GM12892 (cell line): ENCODE measurements at regions not wholly inside any gene's neighbourhood (a gene's known extent, or its start where the extent isn't known, plus 50 kb on each side); places are given as distances from the start of the nearest gene placed in this dataset.

Source experiments
- POLR2A ChIP-seq: IDR thresholded peaks from 2 replicates; pipeline ENCODE4 v1.6.1; 2011; ENCODE audit warnings: low read depth, low read length, control low read depth
- POLR2AphosphoS5 ChIP-seq: IDR thresholded peaks from 2 replicates; pipeline ENCODE4 v1.6.1; 2011; ENCODE audit warnings: low read depth, low read length, control low read depth
- TAF1 ChIP-seq: IDR thresholded peaks from 2 replicates; pipeline ENCODE4 v1.6.1; 2011; ENCODE audit warnings: low read depth, mild to moderate bottlenecking, control low read depth, low read length, borderline replicate concordance

DNA sequence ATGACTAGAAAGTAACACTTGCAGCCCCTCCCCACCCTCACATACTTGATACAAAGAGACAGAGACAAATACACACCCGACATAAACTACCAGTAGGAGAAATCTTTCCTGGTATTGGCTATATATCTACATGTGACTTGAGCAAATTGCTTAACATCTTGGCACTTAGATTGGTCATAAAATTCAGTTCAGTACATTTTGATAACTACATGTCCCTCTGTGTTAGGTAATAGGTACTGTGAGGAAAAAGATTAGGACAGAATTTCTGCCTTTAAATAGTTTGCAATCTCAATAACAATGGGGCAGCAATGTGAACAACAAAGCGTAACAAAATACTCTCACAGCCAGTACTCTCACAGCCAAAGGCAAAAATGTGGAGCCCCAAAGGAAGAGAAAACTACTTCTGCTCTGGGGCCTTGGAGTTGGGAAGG is 670.0 kb upstream of the ACVR2A start:
- TF ChIP-seq POLR2AphosphoS5, result no peak
- no peak for TF ChIP-seq POLR2A
- TF ChIP-seq TAF1, result no peak
